Lower lobe of right lung (tissue), 2 donors: ENCODE measurements at regions not wholly inside any gene's neighbourhood (a gene's known extent, or its start where the extent isn't known, plus 50 kb on each side); places are given as distances from the start of the nearest gene placed in this dataset.
"Not testable (repeated sequence)": the region's sequence is repeated elsewhere in the genome, so short reads cannot be mapped to it uniquely, and the experiment has no call there.

ENCODE experiments used
- ATAC-seq, 2 donors: fragments of 200-7000 bp; cut with Tn5 transposase; one replicate each; pipeline ENCODE4 v1.9.1; 2020 to 2022; ENCODE audit warnings: mild to moderate bottlenecking in 2 of 2, moderate library complexity in 2 of 2
- DNase-seq: peaks from one replicate; pipeline ENCODE4 v3.0.0-alpha.2; 2020
- H3K27ac ChIP-seq: fragments of 200-600 bp; one replicate; pipeline ENCODE4 v1.8.0; 2022
- H3K27me3 ChIP-seq: fragments of 200-600 bp; one replicate; pipeline ENCODE4 v1.8.0; 2022; ENCODE audit warnings: low read depth
- H3K36me3 ChIP-seq: fragments of 200-600 bp; one replicate; pipeline ENCODE4 v1.8.0; 2022; ENCODE audit warnings: mild to moderate bottlenecking
- H3K4me1 ChIP-seq: fragments of 200-600 bp; one replicate; pipeline ENCODE4 v1.8.0; 2022
- H3K4me3 ChIP-seq: fragments of 200-600 bp; one replicate; pipeline ENCODE4 v1.8.0; 2022; ENCODE audit warnings: mild to moderate bottlenecking
- H3K9me3 ChIP-seq: fragments of 200-600 bp; one replicate; pipeline ENCODE4 v1.8.0; 2022
- CTCF ChIP-seq: fragments of 200-600 bp; IDR thresholded peaks from one replicate; pipeline ENCODE4 v1.8.0; 2022; ENCODE audit warnings: antibody characterized with exemption, mild to moderate bottlenecking
- intact Hi-C: fragments of 100-400 bp; cut with DNase I; formaldehyde crosslinking; loops from one replicate; pipeline ENCODE4 v1.11.0; 2022
- donor health status: DM: no; HTN: yes; CAD: no; lungs with severe emphysema.

GRCh38 chr18:67770520-67770919 lies 254.0 kb upstream of the DSEL start:
- ATAC-seq (no peak), DNase-seq (no peak)
- Histone ChIP-seq H3K4me3 (no peak overlapping the region), H3K9me3 (no peaks in the 10 kb centered on the region), H3K27ac (no peak overlapping the region), H3K36me3 (no peaks in the 10 kb centered on the region), H3K27me3 (no peaks in the 10 kb centered on the region), H3K4me1 (no peaks in the 10 kb centered on the region)
- no peak for TF ChIP-seq CTCF
- intact Hi-C loops, result no loop called here

- Histone ChIP-seq H3K4me1 (no peaks in the 10 kb centered on the region), H3K4me3 (no peak overlapping the region), H3K27ac (no peak overlapping the region), H3K36me3 (no peaks in the 10 kb centered on the region), H3K27me3 (no peaks in the 10 kb centered on the region), H3K9me3 (no peaks in the 10 kb centered on the region)
- no peak for DNase-seq
- intact Hi-C loops, result no loop called here
- no peak for ATAC-seq
- TF ChIP-seq CTCF, result no peak
These were observed 250.4 kb upstream of the DSEL start for GRCh38 chr18:67766930-67767329.

GRCh38 chr18:67752211-67752610 lies 235.7 kb upstream of the DSEL start:
- H3K36me3 ChIP-seq, H3K27ac ChIP-seq, ATAC-seq, intact Hi-C loops, H3K9me3 ChIP-seq, H3K4me3 ChIP-seq, H3K4me1 ChIP-seq, DNase-seq, H3K27me3 ChIP-seq: not testable (repeated sequence)

- no peak for ATAC-seq
- Histone ChIP-seq H3K27ac (no peak overlapping the region), H3K9me3 (no peaks in the 10 kb centered on the region), H3K27me3 (no peaks in the 10 kb centered on the region), H3K4me3 (no peak overlapping the region), H3K4me1 (no peaks in the 10 kb centered on the region), H3K36me3 (no peaks in the 10 kb centered on the region)
- TF ChIP-seq CTCF, result no peak
- DNase-seq, result no peak
- intact Hi-C loops, result no loop called here
These were observed 226.4 kb upstream of the DSEL start for GRCh38 chr18:67742954-67743353.

- H3K4me3 ChIP-seq, result no peak overlapping the region
- DNase-seq (no peak), ATAC-seq (no peak)
- intact Hi-C loops, result no loop called here
- TF ChIP-seq CTCF, result no peak
- H3K36me3 ChIP-seq, result no peaks in the 10 kb centered on the region
- H3K9me3 ChIP-seq, result no peaks in the 10 kb centered on the region
- no peaks in the 10 kb centered on the region for H3K4me1 ChIP-seq
- no peak overlapping the region for H3K27ac ChIP-seq
- no peaks in the 10 kb centered on the region for H3K27me3 ChIP-seq
These were observed 226.0 kb upstream of the DSEL start for GRCh38 chr18:67742525-67742924.

GRCh38 chr18:67735506-67735905 lies 219.0 kb upstream of the DSEL start:
- Histone ChIP-seq H3K27ac (no peak overlapping the region), H3K36me3 (no peaks in the 10 kb centered on the region), H3K4me1 (no peaks in the 10 kb centered on the region), H3K4me3 (no peak overlapping the region), H3K27me3 (no peaks in the 10 kb centered on the region), H3K9me3 (no peaks in the 10 kb centered on the region)
- DNase-seq (no peak), ATAC-seq (no peak)
- no peak for TF ChIP-seq CTCF
- intact Hi-C loops, result no loop called here
